Nephron (organoid): ENCODE measurements at regions not wholly inside any gene's neighbourhood (a gene's known extent, or its start where the extent isn't known, plus 50 kb on each side); places are given as distances from the start of the nearest gene placed in this dataset.

ENCODE experiments used
- H3K27ac Mint-ChIP-seq, 3 experiments: 2 replicates each; pipeline ENCODE4 v1.8.0; 2020; ENCODE audit warnings: mixed read lengths in 3 of 3, mild to moderate bottlenecking in 2 of 3, moderate library complexity in 1 of 3
- H3K27me3 Mint-ChIP-seq: 2 replicates; pipeline ENCODE4 v1.8.0; 2021; ENCODE audit warnings: low read depth, mild to moderate bottlenecking, moderate library complexity, mixed read lengths
- H3K36me3 Mint-ChIP-seq: 2 replicates; pipeline ENCODE4 v1.8.0; 2020; ENCODE audit warnings: low read depth, mixed read lengths
- H3K4me1 Mint-ChIP-seq: 2 replicates; pipeline ENCODE4 v1.8.0; 2020; ENCODE audit warnings: mixed read lengths
- H3K4me3 Mint-ChIP-seq, 3 experiments: 2 replicates each; pipeline ENCODE4 v1.8.0; 2020; ENCODE audit warnings: mild to moderate bottlenecking in 3 of 3, mixed read lengths in 3 of 3, moderate library complexity in 2 of 3
- H3K9me3 Mint-ChIP-seq: 2 replicates; pipeline ENCODE4 v1.8.0; 2020; ENCODE audit warnings: mixed read lengths
- TF ChIP-seq, protein P1 (sequence below), 3 experiments: fragments of 200-600 bp; sonication (generic); IDR thresholded peaks; one replicate each; pipeline ENCODE4 v1.5.0; 2021; ENCODE audit warnings: antibody characterized with exemption in 3 of 3; ENCODE audit not compliant: unreplicated experiment in 3 of 3

DNA sequence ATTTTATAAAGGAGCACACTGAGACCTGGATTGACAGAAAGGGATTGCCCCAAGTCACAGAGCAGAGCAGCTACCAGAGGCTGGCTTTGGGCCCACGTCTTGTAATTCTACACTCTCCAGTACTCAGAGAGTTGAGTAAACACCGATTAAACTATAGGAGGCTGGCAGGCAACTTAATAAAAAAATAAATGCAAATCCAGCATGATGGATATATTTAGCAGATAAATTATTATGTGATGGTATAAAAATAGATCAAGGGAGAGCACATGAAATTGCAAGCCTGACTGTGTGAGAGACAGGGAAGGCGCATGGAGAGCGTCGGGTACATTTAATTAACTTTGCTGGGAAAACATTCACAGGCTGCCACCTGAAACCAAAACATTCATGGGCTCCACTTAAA lies 87.7 kb upstream of the CCL2 start:
- Mint-ChIP-seq H3K4me1 (peaks cover 17% of the 10 kb centered on the region), H3K9me3 (no peaks in the 10 kb centered on the region), H3K4me3 (no peak overlapping the region), H3K27ac (no peak overlapping the region), H3K36me3 (no peaks in the 10 kb centered on the region), H3K27me3 (peaks cover 24% of the 10 kb centered on the region)
- TF ChIP-seq, protein P1, sequence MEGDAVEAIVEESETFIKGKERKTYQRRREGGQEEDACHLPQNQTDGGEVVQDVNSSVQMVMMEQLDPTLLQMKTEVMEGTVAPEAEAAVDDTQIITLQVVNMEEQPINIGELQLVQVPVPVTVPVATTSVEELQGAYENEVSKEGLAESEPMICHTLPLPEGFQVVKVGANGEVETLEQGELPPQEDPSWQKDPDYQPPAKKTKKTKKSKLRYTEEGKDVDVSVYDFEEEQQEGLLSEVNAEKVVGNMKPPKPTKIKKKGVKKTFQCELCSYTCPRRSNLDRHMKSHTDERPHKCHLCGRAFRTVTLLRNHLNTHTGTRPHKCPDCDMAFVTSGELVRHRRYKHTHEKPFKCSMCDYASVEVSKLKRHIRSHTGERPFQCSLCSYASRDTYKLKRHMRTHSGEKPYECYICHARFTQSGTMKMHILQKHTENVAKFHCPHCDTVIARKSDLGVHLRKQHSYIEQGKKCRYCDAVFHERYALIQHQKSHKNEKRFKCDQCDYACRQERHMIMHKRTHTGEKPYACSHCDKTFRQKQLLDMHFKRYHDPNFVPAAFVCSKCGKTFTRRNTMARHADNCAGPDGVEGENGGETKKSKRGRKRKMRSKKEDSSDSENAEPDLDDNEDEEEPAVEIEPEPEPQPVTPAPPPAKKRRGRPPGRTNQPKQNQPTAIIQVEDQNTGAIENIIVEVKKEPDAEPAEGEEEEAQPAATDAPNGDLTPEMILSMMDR (IDR thresholded peaks at IDR 0.05; ENCODE audit: unreplicated experiment in 3 of 3): no peak

DNA sequence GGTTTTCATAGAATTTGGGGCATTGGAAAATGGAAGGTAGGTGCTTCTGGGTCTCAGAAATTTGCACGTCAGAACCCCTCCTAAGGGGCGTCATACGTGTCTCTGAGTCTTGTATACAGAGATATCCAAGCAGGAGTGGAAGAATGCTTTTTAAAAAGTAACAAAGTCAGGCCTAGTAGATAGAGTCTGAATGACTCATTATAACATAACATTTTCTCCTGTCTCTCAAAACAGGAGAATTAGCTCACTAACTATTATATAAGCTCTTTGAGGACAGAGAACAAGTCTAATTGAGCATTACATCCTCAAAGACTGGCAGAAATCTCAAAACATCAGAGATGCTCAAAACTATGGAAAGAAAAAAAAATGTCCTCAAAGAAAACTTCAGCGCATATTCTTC lies 86.1 kb upstream of the CCL2 start:
- TF ChIP-seq, protein P1 (IDR thresholded peaks at IDR 0.05; ENCODE audit: unreplicated experiment in 3 of 3): no peak
- Mint-ChIP-seq H3K9me3 (no peaks in the 10 kb centered on the region), H3K36me3 (no peaks in the 10 kb centered on the region), H3K4me1 (peaks cover 17% of the 10 kb centered on the region), H3K4me3 (no peak overlapping the region), H3K27me3 (peaks cover 17% of the 10 kb centered on the region), H3K27ac (no peak overlapping the region)

DNA sequence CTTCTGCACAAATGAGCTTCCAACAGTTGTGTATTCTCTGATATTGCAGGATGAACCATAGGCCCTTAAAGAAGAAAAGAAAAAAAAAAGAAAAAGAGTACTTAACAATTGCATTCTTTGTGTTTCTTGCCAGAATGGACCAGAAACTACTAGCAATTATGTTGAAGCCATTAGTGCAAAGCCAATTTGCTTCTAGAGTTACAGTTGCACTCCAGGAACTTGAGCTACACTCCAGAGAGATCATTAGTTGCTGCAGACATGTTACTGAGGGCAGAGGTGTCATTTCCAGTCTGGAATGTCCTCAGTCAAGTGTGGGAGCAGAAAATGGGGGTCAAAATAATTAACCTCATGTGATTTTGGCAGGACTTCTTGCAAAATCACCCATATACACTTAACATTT lies 85.6 kb upstream of the CCL2 start:
- Mint-ChIP-seq H3K4me3 (no peak overlapping the region), H3K9me3 (no peaks in the 10 kb centered on the region), H3K4me1 (peaks cover 17% of the 10 kb centered on the region), H3K27me3 (peaks cover 13% of the 10 kb centered on the region), H3K27ac (no peak overlapping the region), H3K36me3 (no peaks in the 10 kb centered on the region)
- TF ChIP-seq, protein P1 (IDR thresholded peaks at IDR 0.05; ENCODE audit: unreplicated experiment in 3 of 3): no peak

DNA sequence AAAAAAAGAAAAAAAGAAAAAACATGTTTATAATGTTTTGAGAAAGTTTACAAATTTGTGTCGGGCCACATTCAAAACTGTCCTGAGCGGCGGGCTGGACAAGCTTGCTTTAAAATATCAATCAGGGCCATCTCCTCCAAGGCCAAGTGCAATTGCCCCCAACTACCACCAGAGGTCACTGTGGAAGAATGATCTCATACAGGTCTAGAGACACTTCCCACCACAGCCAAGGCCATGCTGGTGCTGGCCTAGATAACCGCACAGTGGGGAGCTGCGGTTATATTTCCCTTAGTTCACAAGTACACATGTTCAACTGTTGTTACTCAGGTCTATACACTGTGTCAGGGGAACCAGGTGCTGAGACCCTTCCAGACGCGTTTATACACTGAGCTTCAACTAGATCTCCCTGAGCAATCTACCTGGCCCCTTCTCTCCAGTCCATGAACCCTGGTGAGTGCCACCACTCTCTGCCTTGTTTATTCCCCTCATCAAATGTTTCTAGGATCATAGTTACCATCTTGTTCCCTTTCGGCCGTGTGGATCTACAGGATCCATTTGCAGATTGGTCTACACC lies 83.8 kb upstream of the CCL2 start:
- Mint-ChIP-seq H3K27ac (no peak overlapping the region), H3K9me3 (no peaks in the 10 kb centered on the region), H3K27me3 (peaks cover 3% of the 10 kb centered on the region), H3K4me1 (peaks cover 17% of the 10 kb centered on the region), H3K4me3 (no peak overlapping the region), H3K36me3 (no peaks in the 10 kb centered on the region)
- TF ChIP-seq, protein P1 (IDR thresholded peaks at IDR 0.05; ENCODE audit: unreplicated experiment in 3 of 3): peak; percentile 72 to 76 (median 73)

DNA sequence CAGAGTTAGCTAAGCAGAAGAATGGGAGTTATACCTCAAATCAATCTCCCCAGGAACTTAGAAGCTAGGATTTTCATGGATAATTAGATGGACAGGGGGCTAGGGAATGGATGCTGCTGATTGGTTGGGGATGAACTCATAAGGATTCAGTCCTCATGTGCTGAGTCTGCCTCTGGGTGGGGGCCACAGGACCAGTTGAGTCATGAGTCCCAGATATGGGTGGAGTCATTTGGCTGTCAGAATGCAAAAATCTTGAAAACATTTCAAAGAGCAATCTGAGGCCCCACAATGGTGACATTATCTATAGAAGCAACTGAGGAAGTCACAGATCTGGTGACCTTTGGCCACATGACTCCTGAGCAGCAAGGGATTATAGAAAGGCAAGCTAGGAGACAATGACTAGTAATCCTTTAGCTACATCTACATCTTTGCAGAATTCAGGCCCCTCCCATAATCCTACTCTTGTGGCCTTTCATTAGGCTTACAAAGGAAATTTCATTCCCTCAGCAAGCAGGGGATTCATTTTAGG lies 82.6 kb upstream of the CCL2 start:
- Mint-ChIP-seq H3K9me3 (no peaks in the 10 kb centered on the region), H3K27ac (no peak overlapping the region), H3K4me1 (peaks cover 13% of the 10 kb centered on the region), H3K4me3 (no peak overlapping the region), H3K36me3 (no peaks in the 10 kb centered on the region), H3K27me3 (peaks cover 3% of the 10 kb centered on the region)
- TF ChIP-seq, protein P1 (IDR thresholded peaks at IDR 0.05; ENCODE audit: unreplicated experiment in 3 of 3): no peak

DNA sequence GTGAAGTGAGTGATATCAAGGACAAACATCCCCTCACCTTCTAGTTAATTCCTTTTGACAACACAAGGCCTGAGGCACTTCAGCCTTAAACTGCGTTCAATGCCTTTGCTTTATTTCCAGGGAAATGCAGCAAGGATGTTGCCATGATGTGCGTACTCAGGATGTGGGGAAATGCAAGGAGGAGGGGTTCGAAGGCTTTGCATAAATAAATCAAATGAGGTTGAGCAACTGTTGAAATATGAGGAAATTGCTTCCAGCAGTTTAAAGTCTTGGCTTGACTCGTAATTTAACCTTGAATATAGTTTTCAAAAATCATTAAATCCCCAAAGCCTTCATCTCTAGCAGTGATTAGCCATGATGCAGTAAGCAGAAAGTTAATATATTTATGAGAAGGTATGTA lies 81.8 kb upstream of the CCL2 start:
- no peaks in the 10 kb centered on the region for H3K36me3 Mint-ChIP-seq
- peaks cover 6% of the 10 kb centered on the region for H3K27me3 Mint-ChIP-seq
- no peak overlapping the region for H3K4me3 Mint-ChIP-seq
- H3K27ac Mint-ChIP-seq: no peak overlapping the region
- TF ChIP-seq, protein P1 (IDR thresholded peaks at IDR 0.05; ENCODE audit: unreplicated experiment in 3 of 3): no peak
- peaks cover 19% of the 10 kb centered on the region for H3K4me1 Mint-ChIP-seq
- no peaks in the 10 kb centered on the region for H3K9me3 Mint-ChIP-seq
